ENCODE measurements at regions not wholly inside any gene's neighbourhood (a gene's known extent, or its start where the extent isn't known, plus 50 kb on each side); places are given as distances from the start of the nearest gene placed in this dataset.

- TF ChIP-seq EZH2 (optimal IDR thresholded peaks at IDR 0.05; ENCODE audit: low read depth, low read length): no peak
- TF ChIP-seq, protein P1, sequence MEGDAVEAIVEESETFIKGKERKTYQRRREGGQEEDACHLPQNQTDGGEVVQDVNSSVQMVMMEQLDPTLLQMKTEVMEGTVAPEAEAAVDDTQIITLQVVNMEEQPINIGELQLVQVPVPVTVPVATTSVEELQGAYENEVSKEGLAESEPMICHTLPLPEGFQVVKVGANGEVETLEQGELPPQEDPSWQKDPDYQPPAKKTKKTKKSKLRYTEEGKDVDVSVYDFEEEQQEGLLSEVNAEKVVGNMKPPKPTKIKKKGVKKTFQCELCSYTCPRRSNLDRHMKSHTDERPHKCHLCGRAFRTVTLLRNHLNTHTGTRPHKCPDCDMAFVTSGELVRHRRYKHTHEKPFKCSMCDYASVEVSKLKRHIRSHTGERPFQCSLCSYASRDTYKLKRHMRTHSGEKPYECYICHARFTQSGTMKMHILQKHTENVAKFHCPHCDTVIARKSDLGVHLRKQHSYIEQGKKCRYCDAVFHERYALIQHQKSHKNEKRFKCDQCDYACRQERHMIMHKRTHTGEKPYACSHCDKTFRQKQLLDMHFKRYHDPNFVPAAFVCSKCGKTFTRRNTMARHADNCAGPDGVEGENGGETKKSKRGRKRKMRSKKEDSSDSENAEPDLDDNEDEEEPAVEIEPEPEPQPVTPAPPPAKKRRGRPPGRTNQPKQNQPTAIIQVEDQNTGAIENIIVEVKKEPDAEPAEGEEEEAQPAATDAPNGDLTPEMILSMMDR (IDR thresholded peaks at IDR 0.05; ENCODE audit: low read length): no peak
These were observed 59.8 kb upstream of the ARHGEF3 start for GRCh38 chr3:56861511-56861910.

Data from MM.1S (cell line).